Ishikawa (cell line): ENCODE measurements at regions not wholly inside any gene's neighbourhood (a gene's known extent, or its start where the extent isn't known, plus 50 kb on each side); places are given as distances from the start of the nearest gene placed in this dataset.

Experiments
- CEBPB ChIP-seq: IDR thresholded peaks from 2 replicates; pipeline ENCODE4 v1.6.1; 2012
- EP300 ChIP-seq: IDR thresholded peaks from 2 replicates; pipeline ENCODE4 v1.6.1; 2012; ENCODE audit warnings: borderline replicate concordance
- RAD21 ChIP-seq: IDR thresholded peaks from 2 replicates; pipeline ENCODE4 v1.6.1; 2012; ENCODE audit warnings: low read depth
- YY1 ChIP-seq: IDR thresholded peaks from 2 replicates; pipeline ENCODE4 v1.6.1; 2012; ENCODE audit warnings: low read depth
- ZBTB7A ChIP-seq: IDR thresholded peaks from 2 replicates; pipeline ENCODE4 v1.6.1; 2012; ENCODE audit warnings: low read depth
- TF ChIP-seq, protein P1 (sequence below): IDR thresholded peaks from 2 replicates; pipeline ENCODE4 v1.6.1; 2012
- TF ChIP-seq, protein P2 (sequence below): IDR thresholded peaks from 2 replicates; pipeline ENCODE4 v1.6.1; 2012; ENCODE audit warnings: low read depth, mild to moderate bottlenecking
- TF ChIP-seq, protein P3 (sequence below): IDR thresholded peaks from 2 replicates; pipeline ENCODE4 v1.6.1; 2012

DNA sequence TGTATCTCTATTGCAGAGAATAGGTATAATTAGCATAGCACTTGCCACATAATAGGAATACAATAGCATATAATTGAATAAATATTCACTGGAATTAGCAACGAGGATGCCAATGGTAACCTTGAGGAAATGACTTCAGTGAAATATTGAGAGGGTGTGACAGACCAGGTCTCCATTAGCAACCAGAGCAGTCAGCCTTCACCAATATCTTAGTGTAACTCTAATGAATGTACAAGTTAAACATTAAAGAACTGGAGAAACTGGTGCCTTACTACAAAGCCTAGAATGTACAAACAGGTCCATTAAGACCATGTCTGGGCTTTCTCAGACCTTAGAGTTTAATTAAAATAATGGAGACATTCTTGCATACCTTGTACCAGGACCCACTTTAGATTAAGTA is 143.0 kb downstream of the MAGEB17 start:
- TF ChIP-seq YY1, result no peak
- TF ChIP-seq CEBPB, result no peak
- TF ChIP-seq, protein P1, sequence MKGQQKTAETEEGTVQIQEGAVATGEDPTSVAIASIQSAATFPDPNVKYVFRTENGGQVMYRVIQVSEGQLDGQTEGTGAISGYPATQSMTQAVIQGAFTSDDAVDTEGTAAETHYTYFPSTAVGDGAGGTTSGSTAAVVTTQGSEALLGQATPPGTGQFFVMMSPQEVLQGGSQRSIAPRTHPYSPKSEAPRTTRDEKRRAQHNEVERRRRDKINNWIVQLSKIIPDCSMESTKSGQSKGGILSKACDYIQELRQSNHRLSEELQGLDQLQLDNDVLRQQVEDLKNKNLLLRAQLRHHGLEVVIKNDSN, result no peak
- TF ChIP-seq RAD21, result no peak
- TF ChIP-seq, protein P2, sequence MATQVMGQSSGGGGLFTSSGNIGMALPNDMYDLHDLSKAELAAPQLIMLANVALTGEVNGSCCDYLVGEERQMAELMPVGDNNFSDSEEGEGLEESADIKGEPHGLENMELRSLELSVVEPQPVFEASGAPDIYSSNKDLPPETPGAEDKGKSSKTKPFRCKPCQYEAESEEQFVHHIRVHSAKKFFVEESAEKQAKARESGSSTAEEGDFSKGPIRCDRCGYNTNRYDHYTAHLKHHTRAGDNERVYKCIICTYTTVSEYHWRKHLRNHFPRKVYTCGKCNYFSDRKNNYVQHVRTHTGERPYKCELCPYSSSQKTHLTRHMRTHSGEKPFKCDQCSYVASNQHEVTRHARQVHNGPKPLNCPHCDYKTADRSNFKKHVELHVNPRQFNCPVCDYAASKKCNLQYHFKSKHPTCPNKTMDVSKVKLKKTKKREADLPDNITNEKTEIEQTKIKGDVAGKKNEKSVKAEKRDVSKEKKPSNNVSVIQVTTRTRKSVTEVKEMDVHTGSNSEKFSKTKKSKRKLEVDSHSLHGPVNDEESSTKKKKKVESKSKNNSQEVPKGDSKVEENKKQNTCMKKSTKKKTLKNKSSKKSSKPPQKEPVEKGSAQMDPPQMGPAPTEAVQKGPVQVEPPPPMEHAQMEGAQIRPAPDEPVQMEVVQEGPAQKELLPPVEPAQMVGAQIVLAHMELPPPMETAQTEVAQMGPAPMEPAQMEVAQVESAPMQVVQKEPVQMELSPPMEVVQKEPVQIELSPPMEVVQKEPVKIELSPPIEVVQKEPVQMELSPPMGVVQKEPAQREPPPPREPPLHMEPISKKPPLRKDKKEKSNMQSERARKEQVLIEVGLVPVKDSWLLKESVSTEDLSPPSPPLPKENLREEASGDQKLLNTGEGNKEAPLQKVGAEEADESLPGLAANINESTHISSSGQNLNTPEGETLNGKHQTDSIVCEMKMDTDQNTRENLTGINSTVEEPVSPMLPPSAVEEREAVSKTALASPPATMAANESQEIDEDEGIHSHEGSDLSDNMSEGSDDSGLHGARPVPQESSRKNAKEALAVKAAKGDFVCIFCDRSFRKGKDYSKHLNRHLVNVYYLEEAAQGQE, result no peak
- TF ChIP-seq EP300, result no peak
- TF ChIP-seq, protein P3, sequence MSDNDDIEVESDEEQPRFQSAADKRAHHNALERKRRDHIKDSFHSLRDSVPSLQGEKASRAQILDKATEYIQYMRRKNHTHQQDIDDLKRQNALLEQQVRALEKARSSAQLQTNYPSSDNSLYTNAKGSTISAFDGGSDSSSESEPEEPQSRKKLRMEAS, result no peak
- no peak for TF ChIP-seq ZBTB7A
